HuH-7.5 (cell line): ENCODE measurements at regions not wholly inside any gene's neighbourhood (a gene's known extent, or its start where the extent isn't known, plus 50 kb on each side); places are given as distances from the start of the nearest gene placed in this dataset.

ENCODE experiments used
- DNase-seq: peaks from one replicate; pipeline ENCODE4 v3.0.0; 2011; ENCODE audit warnings: low spot score

DNA sequence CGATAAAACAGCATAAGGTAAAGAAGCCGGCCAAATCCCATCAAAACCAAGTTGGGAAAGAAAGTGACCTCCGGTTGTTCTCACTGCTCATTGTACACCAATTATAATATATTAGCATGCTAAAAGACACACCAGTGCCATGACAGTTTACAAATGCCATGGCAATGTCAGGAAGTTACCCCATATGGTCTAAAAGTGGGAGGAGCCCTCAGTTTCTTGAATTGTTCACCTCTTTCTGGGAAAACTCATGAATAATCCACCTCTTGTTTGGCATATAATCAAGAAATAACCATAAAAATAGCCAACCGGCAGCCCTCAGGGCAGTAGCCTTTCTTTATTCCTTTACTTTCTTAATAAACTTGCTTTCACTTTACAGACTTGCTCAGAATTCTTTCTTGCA is 544.9 kb upstream of the SETBP1 start:
- DNase-seq = no peak

DNA sequence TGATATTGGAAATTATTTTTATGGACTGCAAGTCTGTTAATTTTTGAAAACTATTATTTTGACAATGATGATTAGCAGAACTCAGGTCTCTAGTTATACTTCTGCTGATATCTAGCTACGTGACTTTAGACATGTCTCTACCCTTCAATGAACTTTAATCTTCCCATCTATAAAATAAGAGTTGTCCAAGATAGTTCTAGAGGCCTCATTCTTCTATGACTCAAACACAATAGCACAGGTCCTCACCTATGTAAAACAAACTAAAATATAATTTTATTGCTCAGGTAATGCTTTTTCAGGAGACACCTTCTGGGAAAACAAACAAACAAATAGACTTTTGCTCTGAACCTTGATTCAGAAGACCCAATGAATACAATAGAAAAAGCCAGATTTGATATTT is 544.4 kb upstream of the SETBP1 start:
- no peak for DNase-seq

DNA sequence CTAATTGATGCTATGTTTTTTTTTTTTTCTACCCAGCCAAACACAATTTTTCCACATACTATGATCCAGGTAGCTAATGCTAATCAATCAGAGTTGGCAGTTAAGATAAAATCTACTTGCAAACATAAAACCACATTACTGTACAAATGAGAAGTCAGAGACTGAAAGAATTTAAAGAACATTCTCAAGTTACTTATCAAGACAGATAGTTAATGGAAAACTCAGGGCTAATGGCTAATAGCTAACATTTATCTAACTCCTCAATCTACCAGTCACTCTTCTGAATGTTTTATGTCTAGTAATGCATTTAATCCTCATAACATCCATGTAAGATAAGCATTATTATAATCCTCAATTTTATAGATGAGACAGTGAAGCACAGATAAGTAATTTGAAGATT is 537.6 kb upstream of the SETBP1 start:
- DNase-seq = no peak

DNA sequence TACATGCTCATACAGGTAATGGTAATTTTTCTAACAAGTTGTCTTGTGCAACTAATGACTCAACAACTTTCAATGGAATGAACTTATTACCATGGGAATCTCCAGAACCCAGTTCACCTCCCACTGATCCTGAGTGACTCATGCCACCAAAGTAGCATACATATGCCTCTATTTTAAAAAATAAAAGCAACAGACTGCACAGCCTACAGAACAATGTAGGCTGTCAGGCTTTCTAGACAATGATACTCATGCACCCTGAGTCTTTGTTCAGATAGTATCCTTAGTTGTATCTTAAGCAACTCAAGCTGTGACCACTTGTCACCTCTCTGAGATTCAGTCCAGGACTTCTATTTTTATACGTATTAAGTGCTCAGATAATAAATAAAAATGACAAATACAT is 531.0 kb upstream of the SETBP1 start:
- no peak for DNase-seq

DNA sequence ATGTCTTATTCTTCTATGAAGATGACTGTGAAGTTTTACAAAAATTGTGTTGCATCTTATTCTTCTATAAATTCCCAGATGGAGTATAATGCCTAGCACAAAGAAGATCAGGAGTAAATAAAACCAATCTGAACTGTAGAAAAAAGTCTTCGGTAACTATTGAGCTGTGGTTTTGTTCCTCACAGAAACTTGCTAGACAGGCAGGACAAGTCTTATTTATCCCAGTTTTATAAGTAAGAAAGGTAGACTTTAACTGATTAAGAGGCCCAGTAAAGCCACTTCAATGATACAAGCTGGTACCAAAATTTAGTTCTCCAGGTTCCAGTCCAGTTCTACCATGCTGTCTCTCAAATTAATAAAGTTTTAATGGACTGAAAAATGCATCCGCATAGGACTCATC is 526.7 kb upstream of the SETBP1 start:
- no peak for DNase-seq

DNA sequence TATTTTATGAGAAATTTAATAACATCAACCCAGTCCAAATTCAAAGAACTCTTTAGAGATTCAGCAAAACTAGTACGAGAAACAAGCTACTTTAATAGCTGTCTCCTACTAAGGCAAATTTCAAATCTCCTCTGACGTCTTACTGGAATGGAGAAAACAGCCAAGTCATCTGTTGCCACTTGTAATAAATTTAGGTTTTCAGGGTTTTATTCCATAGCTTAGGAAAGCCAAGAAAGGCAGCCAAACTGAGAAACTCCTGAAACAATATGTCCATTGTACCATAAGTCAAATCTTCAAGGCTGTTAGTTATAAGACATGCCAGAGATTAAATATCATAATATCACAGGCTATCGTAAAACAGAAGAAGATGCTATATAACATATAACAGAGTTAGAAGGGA is 524.6 kb upstream of the SETBP1 start:
- DNase-seq = no peak

DNA sequence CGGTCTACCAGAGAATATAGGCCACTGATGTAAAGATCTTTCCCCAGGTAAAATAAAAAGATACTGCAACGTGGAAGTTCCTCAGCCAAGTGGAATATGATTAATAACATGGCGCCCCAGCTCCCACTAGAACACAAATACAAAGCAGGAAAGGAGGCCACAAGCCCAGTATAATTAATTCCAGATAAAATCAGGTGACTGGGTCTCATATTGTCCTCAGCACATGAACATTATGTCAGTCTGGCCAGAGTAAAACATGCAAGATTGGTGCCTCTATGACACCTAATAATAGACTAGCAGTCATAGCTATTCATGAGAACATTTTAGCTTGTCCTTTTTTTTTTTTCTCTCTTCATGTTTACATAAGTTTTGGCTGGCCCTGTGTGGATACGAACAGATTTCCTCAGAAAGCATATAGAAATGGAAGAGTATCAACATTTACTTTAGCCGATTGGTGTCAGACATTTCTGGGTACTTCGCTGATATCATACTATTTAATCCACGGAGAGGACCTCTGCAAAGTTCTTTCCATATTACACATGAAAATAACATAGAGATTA is 523.8 kb upstream of the SETBP1 start:
- DNase-seq = no peak

DNA sequence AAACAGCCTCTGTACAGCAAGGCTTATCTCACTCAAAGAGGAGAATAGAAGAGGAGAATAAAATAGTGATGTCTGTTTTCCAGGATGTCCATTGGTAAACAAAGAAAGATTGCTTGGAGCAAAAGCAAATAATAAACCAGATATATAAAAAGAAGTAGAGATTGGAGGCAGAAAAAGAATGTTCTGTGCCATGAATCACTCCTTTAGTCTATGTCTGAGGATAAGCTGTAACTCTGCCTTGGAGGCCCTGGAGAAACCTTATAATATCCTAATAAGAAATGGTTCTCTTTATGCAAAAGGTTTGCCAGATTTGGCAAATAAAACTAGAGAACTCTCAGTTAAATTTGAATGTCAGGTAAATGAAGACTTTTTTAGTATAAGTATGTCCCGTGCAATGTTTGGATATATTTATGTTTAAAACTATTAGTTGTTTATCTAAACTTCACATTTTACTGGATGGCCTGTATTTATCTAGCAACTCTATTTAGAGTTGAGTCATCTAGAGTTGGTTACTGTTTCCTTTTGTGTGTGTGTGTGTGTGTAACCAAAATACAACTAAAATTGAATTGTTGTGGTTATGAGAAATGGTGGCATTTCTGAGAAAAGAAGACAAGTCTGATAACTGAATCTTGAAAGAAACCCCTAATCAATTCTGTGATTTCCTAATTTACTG is 510.3 kb upstream of the SETBP1 start:
- no peak for DNase-seq

DNA sequence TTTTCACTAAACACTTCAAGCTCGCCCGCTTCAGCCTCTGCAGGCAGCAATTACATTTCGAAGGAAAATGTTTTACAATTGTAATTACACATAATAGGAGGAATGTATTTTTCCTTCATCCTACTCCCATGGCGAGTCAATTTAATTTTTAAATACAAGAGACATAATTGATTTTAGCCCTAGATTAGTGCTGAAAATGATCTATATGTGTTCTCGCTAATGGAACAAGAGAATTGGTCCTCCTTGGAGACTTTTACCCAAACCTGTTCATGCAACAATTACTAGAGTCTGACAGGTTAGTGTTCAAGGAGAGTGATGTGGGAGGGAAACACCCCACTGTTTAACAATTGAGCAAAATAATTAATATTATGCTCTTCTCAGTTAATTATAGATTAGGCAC is 509.4 kb upstream of the SETBP1 start:
- no peak for DNase-seq

DNA sequence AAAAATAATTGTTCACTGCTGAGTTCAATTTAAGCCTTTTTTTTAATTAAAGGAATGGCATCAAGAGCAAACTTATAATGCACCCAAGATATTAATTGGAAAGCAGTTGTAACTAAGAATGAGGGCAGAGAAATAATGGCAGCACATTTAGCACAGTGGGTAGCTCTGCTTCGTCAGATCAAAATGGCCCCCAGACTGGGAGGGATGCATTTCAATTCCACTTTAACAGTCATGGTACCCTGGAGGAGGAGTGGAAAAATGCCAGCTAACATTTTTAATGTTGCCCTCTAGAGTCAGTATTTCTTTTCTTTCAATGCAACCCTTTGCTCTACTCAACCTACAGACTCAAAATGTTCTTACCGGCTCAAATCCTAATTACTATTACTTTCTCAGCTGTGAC is 504.8 kb upstream of the SETBP1 start:
- DNase-seq = no peak

DNA sequence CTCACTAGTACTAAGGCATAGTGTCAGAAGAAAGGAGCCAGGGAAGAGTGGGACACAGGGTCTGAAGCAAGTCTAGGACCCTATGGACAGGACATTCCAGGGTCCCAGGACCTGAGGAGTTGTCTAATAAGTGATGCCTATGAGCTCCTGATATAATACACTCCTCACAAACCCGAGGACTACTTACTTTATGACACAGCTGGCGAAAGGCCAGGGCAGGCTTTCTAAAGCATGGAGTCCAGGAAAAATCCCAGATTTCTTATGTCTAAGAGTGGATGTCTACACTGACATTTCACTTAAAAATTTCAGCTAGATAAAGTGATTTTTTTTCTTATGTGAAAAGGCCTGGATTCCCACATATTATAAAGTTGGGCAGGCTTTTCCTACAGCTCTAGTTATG is 502.2 kb upstream of the SETBP1 start:
- DNase-seq = no peak

DNA sequence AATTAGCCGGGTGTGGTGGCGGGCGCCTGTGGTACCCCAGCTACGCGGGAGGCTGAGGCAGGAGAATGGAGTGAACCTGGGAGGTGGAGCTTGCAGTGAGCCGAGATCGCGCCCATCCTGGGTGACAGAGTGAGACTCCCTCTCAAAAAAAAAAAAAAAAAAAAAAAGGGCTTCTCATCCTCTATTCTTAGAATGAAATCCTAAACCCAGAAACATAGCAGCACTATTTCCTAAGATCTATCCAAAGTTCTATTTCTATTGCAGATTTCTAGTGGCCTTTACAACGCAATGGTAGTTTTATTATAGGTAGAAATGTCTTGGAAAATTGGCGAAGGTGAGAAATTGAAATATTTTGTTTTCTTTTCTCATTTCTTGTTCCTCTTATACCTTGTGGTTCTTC is 501.0 kb upstream of the SETBP1 start:
- no peak for DNase-seq

DNA sequence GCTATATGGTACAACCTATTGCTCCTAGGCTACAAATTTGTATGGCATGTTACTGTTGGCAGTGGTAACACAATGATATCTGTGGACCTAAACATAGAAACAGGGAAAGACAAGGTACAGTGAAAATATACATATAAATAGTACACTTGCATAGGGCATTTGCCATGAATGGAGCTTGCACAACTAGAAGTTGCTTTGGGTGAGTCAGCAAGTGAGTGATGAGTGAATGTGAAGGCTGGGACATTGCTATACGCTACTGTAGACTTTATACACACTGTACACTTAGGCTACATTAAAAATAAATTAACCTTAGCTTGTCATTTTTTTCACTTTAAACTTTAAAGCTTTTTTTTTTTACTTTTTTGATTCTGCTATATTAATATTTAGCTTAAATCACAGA is 500.0 kb upstream of the SETBP1 start:
- no peak for DNase-seq

DNA sequence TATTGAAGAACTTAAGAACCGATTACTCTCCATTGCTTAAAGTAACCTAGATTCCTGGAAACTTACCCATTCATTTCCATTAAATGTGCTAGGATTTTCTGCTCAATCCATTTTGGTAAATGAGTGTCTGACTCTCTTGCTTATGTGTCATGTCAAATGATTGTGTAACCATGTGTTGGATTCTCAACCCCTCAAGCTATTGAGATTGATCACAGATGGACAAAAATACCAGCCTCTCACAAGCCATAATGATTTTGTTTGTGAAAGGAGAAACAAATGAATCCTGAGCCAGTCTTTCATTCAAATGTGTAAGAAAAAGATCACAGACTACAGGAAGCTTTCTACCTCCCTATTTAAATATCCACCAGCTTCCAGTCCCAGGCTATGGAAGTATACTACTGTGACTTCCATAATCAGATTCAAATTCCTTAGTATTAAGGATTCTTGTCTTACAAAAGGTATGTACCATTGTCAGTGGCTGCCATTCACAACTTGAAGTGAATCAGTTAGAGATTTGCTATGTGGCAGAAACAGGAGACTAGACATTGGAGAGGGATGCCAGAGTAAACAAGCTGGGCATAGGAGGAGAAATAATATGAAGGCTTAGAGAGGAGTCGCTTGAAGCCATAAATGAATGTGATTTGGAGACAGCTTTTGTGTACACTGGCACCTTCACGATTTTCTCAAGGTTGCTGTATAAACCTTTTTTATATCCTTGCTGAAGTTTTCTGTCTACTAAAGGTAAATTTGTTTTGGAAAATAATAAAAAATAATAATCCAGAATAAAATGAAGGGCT is 498.5 kb upstream of the SETBP1 start:
- DNase-seq = no peak

DNA sequence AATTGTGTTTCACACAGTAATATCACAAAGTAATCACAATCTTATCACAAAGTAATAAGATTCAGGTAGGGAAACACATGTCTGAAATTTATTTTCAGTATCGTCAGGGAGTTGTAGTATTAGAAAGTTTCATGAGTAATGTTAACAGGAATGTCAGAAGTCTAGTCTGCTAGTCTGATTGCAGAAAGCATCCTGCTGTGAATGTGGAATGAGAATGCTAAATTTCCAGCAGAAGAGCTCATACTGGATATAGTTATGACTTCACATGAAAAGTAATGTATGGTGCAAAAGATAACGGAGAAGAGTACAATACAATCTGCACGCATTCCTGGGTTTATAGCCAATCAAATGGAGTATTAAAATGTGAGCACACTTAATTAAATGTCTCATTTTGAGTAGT is 494.7 kb upstream of the SETBP1 start:
- DNase-seq = no peak

DNA sequence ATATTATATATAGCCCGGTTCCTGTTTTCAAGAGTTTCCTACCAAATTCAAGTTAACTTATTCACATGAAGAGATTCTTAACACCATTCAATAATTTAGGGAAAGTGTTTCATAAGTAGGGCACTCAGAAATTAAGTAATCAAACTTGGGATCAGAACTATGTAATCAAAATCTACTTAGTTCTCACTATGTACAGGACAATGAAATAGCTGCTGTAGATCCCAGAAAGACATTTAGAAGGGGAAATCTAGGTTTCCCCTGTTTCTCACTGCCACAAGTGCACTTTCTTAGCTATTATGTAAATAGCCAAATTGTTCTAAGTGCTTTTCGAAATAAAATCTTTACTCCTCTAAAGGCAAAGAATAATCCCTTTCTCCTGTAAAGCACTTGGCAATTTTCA is 493.6 kb upstream of the SETBP1 start:
- no peak for DNase-seq

DNA sequence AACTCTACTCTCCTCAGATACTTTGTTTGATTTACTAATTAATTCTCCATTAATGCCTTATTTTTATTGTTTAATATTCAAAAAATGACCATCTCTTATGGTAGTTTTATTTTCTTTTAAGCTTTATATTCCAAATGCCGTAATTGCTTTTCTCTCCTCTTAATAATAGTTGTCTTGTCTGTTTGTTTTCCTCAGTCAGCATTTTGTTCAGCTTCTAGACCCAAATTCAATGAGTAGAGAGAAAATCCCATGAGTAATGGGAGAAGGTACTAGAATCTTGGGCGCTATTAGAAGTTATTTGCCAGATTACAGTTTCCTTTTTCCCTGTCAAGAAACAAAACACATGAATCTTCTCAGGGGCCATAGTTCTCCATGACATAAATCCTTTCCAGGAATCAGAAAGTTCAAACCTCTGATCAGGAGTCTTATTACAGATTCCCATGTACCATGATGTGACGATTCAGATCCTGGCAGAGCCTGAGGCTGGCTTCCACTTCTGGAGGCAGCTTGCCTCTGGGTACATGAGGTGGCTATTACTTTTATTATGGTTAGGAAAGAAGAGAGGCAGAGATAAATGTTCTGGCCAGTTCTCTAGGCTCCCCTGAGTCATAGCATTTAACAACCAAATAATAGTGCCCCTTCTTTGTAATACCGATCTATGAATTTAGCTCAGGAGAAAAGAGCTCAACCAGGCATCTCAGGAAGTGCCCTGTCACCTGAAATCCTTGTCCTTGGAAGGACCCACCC is 485.1 kb upstream of the SETBP1 start:
- DNase-seq = no peak

DNA sequence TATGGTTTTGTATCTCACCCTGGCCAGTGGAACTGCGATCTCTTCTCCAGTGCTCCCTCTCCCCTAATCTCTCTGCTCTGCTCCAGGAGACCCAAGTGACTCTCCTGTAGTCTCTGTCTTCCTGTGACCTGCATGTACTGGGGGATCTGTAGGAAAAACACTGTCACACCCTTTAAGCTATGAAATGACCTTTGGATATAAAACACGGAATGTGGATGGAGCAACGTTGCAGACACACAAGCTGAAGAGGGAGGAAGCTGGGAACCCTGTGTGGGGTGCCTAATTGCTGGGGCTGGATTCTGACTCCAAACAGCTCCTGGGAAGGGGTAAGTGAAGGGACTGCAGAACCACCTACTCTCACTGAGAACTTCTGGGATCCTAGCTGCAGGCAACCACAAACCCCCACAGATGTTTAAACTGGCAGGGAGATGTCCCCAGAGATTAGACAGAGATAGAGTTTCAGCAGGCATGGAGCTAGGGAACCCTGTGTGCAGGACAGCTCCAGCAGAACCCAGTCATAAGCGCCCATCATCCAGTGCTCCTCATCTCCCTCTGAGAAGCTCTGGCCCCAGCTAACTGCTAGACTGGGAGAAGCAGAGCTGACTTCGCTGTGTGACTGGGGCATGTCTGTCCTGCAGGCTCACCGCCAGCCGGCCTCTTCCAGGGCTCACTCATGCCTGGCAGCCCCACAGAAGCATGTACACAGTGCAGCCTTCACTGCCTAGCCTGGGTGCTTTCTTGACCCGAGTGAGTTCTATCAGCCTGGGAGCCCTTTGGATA is 482.7 kb upstream of the SETBP1 start:
- DNase-seq = no peak

DNA sequence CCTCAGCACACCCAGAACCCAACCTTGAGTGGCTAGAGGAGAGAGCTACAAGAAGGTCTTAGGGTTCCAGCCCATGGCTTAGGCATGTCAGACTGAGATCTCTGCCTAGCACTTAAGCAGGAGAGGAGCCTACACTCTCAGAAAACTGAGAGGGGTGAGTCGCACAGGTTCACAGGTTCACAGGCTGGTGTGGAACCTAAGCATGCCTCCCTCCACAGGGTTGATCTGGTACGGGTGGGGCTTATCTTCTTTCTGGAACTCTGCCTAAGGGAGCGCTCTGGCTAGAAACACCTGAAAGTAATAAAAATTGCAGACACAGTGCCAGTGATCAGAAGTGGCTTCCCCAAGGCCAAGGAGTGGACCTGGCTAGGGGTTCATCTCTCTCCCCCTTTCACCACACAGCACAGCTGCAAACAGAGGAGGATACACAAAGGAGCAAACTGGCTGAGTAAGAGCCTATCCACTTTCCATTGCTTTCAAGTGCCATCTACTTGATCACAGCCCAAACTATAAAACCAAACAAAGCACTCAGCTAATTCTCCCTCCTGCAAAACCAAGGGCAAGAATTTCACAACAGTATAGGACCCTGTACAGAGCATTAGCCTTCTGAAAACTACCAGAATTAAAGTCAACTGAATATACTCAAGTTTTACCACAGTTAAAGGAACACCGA is 481.9 kb upstream of the SETBP1 start:
- DNase-seq = no peak

DNA sequence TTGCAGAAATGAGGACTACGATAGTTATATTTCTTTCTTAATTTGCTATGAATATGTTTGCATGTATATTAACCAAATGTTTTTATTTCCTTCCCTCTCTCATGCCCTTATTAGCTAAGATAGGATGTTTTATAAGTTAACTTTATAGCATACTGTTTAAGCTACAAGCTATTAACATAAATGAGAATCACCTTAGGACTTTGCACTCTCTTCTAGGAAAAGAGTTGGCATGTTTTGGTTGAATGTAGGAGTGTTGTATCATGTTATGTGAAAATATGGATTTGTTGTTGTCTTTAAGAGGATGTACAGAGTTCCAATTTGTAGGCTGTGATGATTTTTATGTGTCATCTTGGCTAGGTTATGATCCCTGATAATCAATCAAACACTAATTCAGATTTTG is 467.4 kb upstream of the SETBP1 start:
- no peak for DNase-seq

DNA sequence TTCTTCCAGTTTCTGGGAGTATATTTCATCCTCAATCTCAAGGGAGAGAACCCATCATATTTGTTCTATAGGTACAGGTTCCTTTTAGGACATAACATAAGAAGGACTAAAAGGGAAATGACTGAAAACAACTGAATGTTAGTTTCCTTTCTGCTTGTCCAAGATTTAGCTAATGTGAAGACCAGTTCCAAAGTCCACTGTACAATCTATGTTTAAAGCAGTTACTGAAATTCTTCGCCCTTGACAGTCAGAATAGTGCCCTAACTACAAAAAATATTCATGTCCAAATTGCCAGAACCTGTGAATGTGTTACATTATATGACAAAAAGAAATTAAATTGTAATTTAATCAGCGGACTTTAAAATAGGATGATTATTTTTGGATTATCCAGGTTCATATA is 466.3 kb upstream of the SETBP1 start:
- no peak for DNase-seq

DNA sequence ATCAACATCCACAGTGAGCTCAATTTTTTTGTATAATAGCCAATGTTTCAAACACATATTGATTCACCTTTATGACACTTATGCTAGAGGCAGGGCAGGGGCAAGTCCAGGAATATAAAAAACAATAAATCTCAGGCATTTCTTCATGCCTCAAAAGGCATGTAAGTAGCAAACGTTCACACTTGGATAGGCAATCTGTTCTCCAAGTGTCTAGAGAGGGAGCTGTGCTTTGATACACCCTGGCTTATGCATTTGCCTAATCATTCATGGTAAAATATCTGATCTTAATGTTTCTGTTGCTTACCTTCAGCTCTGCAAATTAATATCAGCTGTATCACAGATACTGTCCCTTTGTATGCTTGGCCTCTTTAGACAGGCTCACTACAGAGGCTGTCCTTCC is 464.5 kb upstream of the SETBP1 start:
- no peak for DNase-seq
